ENCODE measurements at regions not wholly inside any gene's neighbourhood (a gene's known extent, or its start where the extent isn't known, plus 50 kb on each side); places are given as distances from the start of the nearest gene placed in this dataset.

GRCh38 chr15:95471690-95472086 is 858.8 kb upstream of the NR2F2 start:
- H3K36me3 Mint-ChIP-seq (ENCODE audit: low read depth): no peaks in the 10 kb centered on the region
- H3K9me3 Mint-ChIP-seq: no peaks in the 10 kb centered on the region
- H3K27me3 Mint-ChIP-seq (ENCODE audit: low read depth): peaks cover 9% of the 10 kb centered on the region
- no peak overlapping the region for H3K4me3 Mint-ChIP-seq
- H3K27ac Mint-ChIP-seq: no peak overlapping the region
- H3K4me1 Mint-ChIP-seq (ENCODE audit: low read depth): no peaks in the 10 kb centered on the region

- Mint-ChIP-seq H3K36me3 (ENCODE audit: low read depth) (no peaks in the 10 kb centered on the region), H3K4me3 (no peak overlapping the region), H3K9me3 (no peaks in the 10 kb centered on the region), H3K27me3 (ENCODE audit: low read depth) (peaks cover 14% of the 10 kb centered on the region), H3K27ac (no peak overlapping the region), H3K4me1 (ENCODE audit: low read depth) (no peaks in the 10 kb centered on the region)
Observed at GRCh38 chr15:95475067-95475466, 855.4 kb upstream of the NR2F2 start.

- Mint-ChIP-seq H3K27me3 (ENCODE audit: low read depth) (peaks cover 8% of the 10 kb centered on the region), H3K4me3 (no peak overlapping the region), H3K27ac (no peak overlapping the region), H3K36me3 (ENCODE audit: low read depth) (no peaks in the 10 kb centered on the region), H3K9me3 (peaks cover 8% of the 10 kb centered on the region), H3K4me1 (ENCODE audit: low read depth) (no peaks in the 10 kb centered on the region)
Observed at GRCh38 chr15:95479308-95479707, 851.2 kb upstream of the NR2F2 start.

GRCh38 chr15:95485367-95485766 is 845.1 kb upstream of the NR2F2 start:
- peaks cover 6% of the 10 kb centered on the region for H3K4me1 Mint-ChIP-seq (ENCODE audit: low read depth)
- peaks cover 11% of the 10 kb centered on the region for H3K9me3 Mint-ChIP-seq
- no peak overlapping the region for H3K4me3 Mint-ChIP-seq
- H3K27ac Mint-ChIP-seq: no peak overlapping the region
- H3K36me3 Mint-ChIP-seq (ENCODE audit: low read depth): no peaks in the 10 kb centered on the region
- H3K27me3 Mint-ChIP-seq (ENCODE audit: low read depth): no peaks in the 10 kb centered on the region

- no peak overlapping the region for H3K27ac Mint-ChIP-seq
- peaks cover 3% of the 10 kb centered on the region for H3K27me3 Mint-ChIP-seq (ENCODE audit: low read depth)
- peaks cover 6% of the 10 kb centered on the region for H3K4me1 Mint-ChIP-seq (ENCODE audit: low read depth)
- no peaks in the 10 kb centered on the region for H3K36me3 Mint-ChIP-seq (ENCODE audit: low read depth)
- no peak overlapping the region for H3K4me3 Mint-ChIP-seq
- H3K9me3 Mint-ChIP-seq: peaks cover 10% of the 10 kb centered on the region
Observed at GRCh38 chr15:95486224-95486623, 844.3 kb upstream of the NR2F2 start.

- H3K27me3 Mint-ChIP-seq (ENCODE audit: low read depth): peaks cover 6% of the 10 kb centered on the region
- H3K27ac Mint-ChIP-seq: no peak overlapping the region
- no peaks in the 10 kb centered on the region for H3K36me3 Mint-ChIP-seq (ENCODE audit: low read depth)
- peaks cover 4% of the 10 kb centered on the region for H3K9me3 Mint-ChIP-seq
- H3K4me1 Mint-ChIP-seq (ENCODE audit: low read depth): peaks cover 6% of the 10 kb centered on the region
- H3K4me3 Mint-ChIP-seq: no peak overlapping the region
Observed at GRCh38 chr15:95489103-95489502, 841.4 kb upstream of the NR2F2 start.

GRCh38 chr15:95492388-95493070 is 838.0 kb upstream of the NR2F2 start:
- Mint-ChIP-seq H3K4me1 (ENCODE audit: low read depth) (peaks cover 3% of the 10 kb centered on the region), H3K4me3 (no peak overlapping the region), H3K27me3 (ENCODE audit: low read depth) (peaks cover 17% of the 10 kb centered on the region), H3K27ac (no peak overlapping the region), H3K36me3 (ENCODE audit: low read depth) (no peaks in the 10 kb centered on the region), H3K9me3 (peaks cover 3% of the 10 kb centered on the region)

GRCh38 chr15:95494971-95495541 is 835.4 kb upstream of the NR2F2 start:
- Mint-ChIP-seq H3K27ac (no peak overlapping the region), H3K9me3 (peaks cover 3% of the 10 kb centered on the region), H3K4me1 (ENCODE audit: low read depth) (peaks cover 3% of the 10 kb centered on the region), H3K4me3 (no peak overlapping the region), H3K36me3 (ENCODE audit: low read depth) (no peaks in the 10 kb centered on the region), H3K27me3 (ENCODE audit: low read depth) (peaks cover 17% of the 10 kb centered on the region)

GRCh38 chr15:95497634-95498033 is 832.9 kb upstream of the NR2F2 start:
- no peak overlapping the region for H3K4me3 Mint-ChIP-seq
- peaks cover 3% of the 10 kb centered on the region for H3K4me1 Mint-ChIP-seq (ENCODE audit: low read depth)
- no peaks in the 10 kb centered on the region for H3K36me3 Mint-ChIP-seq (ENCODE audit: low read depth)
- no peak overlapping the region for H3K27ac Mint-ChIP-seq
- H3K27me3 Mint-ChIP-seq (ENCODE audit: low read depth): peaks cover 11% of the 10 kb centered on the region
- H3K9me3 Mint-ChIP-seq: peaks cover 3% of the 10 kb centered on the region

GRCh38 chr15:95498961-95499360 is 831.5 kb upstream of the NR2F2 start:
- no peak overlapping the region for H3K4me3 Mint-ChIP-seq
- peaks cover 9% of the 10 kb centered on the region for H3K4me1 Mint-ChIP-seq (ENCODE audit: low read depth)
- H3K27me3 Mint-ChIP-seq (ENCODE audit: low read depth): peaks cover 11% of the 10 kb centered on the region
- H3K27ac Mint-ChIP-seq: no peak overlapping the region
- no peaks in the 10 kb centered on the region for H3K36me3 Mint-ChIP-seq (ENCODE audit: low read depth)
- H3K9me3 Mint-ChIP-seq: peaks cover 3% of the 10 kb centered on the region

GRCh38 chr15:95499397-95499796 is 831.1 kb upstream of the NR2F2 start:
- H3K27ac Mint-ChIP-seq: no peak overlapping the region
- peaks cover 3% of the 10 kb centered on the region for H3K9me3 Mint-ChIP-seq
- peaks cover 11% of the 10 kb centered on the region for H3K27me3 Mint-ChIP-seq (ENCODE audit: low read depth)
- H3K4me1 Mint-ChIP-seq (ENCODE audit: low read depth): peaks cover 9% of the 10 kb centered on the region
- no peak overlapping the region for H3K4me3 Mint-ChIP-seq
- H3K36me3 Mint-ChIP-seq (ENCODE audit: low read depth): no peaks in the 10 kb centered on the region

- Mint-ChIP-seq H3K27me3 (ENCODE audit: low read depth) (no peaks in the 10 kb centered on the region), H3K27ac (no peak overlapping the region), H3K4me3 (no peak overlapping the region), H3K9me3 (no peaks in the 10 kb centered on the region), H3K36me3 (ENCODE audit: low read depth) (no peaks in the 10 kb centered on the region), H3K4me1 (ENCODE audit: low read depth) (peaks cover 9% of the 10 kb centered on the region)
Observed at GRCh38 chr15:95501865-95502264, 828.6 kb upstream of the NR2F2 start.

- Mint-ChIP-seq H3K36me3 (ENCODE audit: low read depth) (no peaks in the 10 kb centered on the region), H3K27ac (no peak overlapping the region), H3K4me3 (no peak overlapping the region), H3K27me3 (ENCODE audit: low read depth) (no peaks in the 10 kb centered on the region), H3K4me1 (ENCODE audit: low read depth) (peaks cover 9% of the 10 kb centered on the region), H3K9me3 (no peaks in the 10 kb centered on the region)
Observed at GRCh38 chr15:95503107-95503506, 827.4 kb upstream of the NR2F2 start.

- H3K27ac Mint-ChIP-seq: peak overlapping the region; percentile 9
- no peaks in the 10 kb centered on the region for H3K27me3 Mint-ChIP-seq (ENCODE audit: low read depth)
- H3K4me3 Mint-ChIP-seq: no peak overlapping the region
- H3K9me3 Mint-ChIP-seq: no peaks in the 10 kb centered on the region
- H3K4me1 Mint-ChIP-seq (ENCODE audit: low read depth): peaks cover 9% of the 10 kb centered on the region
- H3K36me3 Mint-ChIP-seq (ENCODE audit: low read depth): no peaks in the 10 kb centered on the region
Observed at GRCh38 chr15:95503640-95504225, 826.8 kb upstream of the NR2F2 start.

GRCh38 chr15:95511671-95512070 is 818.8 kb upstream of the NR2F2 start:
- Mint-ChIP-seq H3K4me1 (ENCODE audit: low read depth) (no peaks in the 10 kb centered on the region), H3K27me3 (ENCODE audit: low read depth) (no peaks in the 10 kb centered on the region), H3K9me3 (peaks cover 5% of the 10 kb centered on the region), H3K4me3 (no peak overlapping the region), H3K27ac (no peak overlapping the region), H3K36me3 (ENCODE audit: low read depth) (no peaks in the 10 kb centered on the region)
